H1 (cell line): ENCODE measurements at regions not wholly inside any gene's neighbourhood (a gene's known extent, or its start where the extent isn't known, plus 50 kb on each side); places are given as distances from the start of the nearest gene placed in this dataset.

ENCODE experiments used
- CHD7 ChIP-seq: fragments of 300-600 bp; sonication (generic); IDR thresholded peaks from 2 replicates; pipeline ENCODE4 v1.7.1; 2012; ENCODE audit warnings: low read length, moderate library complexity, mild to moderate bottlenecking, inconsistent platforms; ENCODE audit not compliant: insufficient replicate concordance
- CTCF ChIP-seq, 3 experiments: IDR thresholded peaks; 1 replicate in 2 of 3; 2 replicates in 1 of 3; pipeline versions ENCODE4 v1.5.1 to v1.6.1; 2011; ENCODE audit warnings: low read length in 3 of 3, mild to moderate bottlenecking in 3 of 3, inconsistent platforms in 2 of 3, low read depth in 1 of 3, moderate library complexity in 1 of 3; ENCODE audit not compliant: insufficient read depth in 1 of 3; ENCODE audit errors: control extremely low read depth in 1 of 3
- KDM4A ChIP-seq: IDR thresholded peaks from one replicate; pipeline ENCODE4 v1.7.1; 2012; ENCODE audit warnings: low read depth, mild to moderate bottlenecking, moderate library complexity, low read length, inconsistent platforms; ENCODE audit not compliant: severe bottlenecking
- POU5F1 ChIP-seq: IDR thresholded peaks from 2 replicates; pipeline ENCODE4 v1.6.1; 2011; ENCODE audit warnings: low read depth, mild to moderate bottlenecking, low read length, moderate library complexity
- RXRA ChIP-seq: IDR thresholded peaks from 2 replicates; pipeline ENCODE4 v1.6.1; 2011; ENCODE audit warnings: low read depth, mild to moderate bottlenecking, low read length, moderate library complexity; ENCODE audit not compliant: insufficient read depth

- TF ChIP-seq CHD7 (no peak), POU5F1 (no peak), CTCF (IDR thresholded peaks at IDR 0.05; ENCODE audit: control extremely low read depth in 1 of 3, insufficient read depth in 1 of 3, low read depth in 1 of 3, low read length in 3 of 3) (no peak), KDM4A (no peak), RXRA (no peak)
Measured at GRCh38 chr14:101229666-101230065, 326.1 kb upstream of the RTL1 start (continued).
